ENCODE measurements at regions not wholly inside any gene's neighbourhood (a gene's known extent, or its start where the extent isn't known, plus 50 kb on each side); places are given as distances from the start of the nearest gene placed in this dataset.

GRCh38 chr3:124391774-124392173, 338.5 kb upstream of the UMPS start:
- DNase-seq (no peak), ATAC-seq (no peak)
- intact Hi-C loops (cut with micrococcal nuclease) = no loop called here
- no peak overlapping the region for H3K27ac Mint-ChIP-seq
- 87% methylated on average over 3 of the region's 3 CpGs for WGBS (ENCODE audit: insufficient coverage)
- Histone ChIP-seq H3K36me3 (ENCODE audit: control insufficient read depth, insufficient read depth, low read length) (no peaks in the 10 kb centered on the region), H3K4me3 (ENCODE audit: low read length) (no peak overlapping the region), H3K9me3 (ENCODE audit: control insufficient read depth, insufficient read depth, low read length) (no peaks in the 10 kb centered on the region), H3K27me3 (ENCODE audit: control insufficient read depth, insufficient read depth, low read length) (no peaks in the 10 kb centered on the region), H3K27ac (ENCODE audit: low read length) (no peak overlapping the region), H3K4me1 (ENCODE audit: control insufficient read depth, insufficient read depth, low read length) (no peaks in the 10 kb centered on the region)
- no peak overlapping the region for H3K4me3 Mint-ChIP-seq
- H3K9me3 Mint-ChIP-seq = no peaks in the 10 kb centered on the region
- no peaks in the 10 kb centered on the region for H3K4me1 Mint-ChIP-seq
- peaks cover 28 to 61% of the 10 kb centered on the region in 2 donors for H3K27me3 Mint-ChIP-seq (ENCODE audit: low read depth in 2 of 2)
- no peak for TF ChIP-seq CTCF (IDR thresholded peaks at IDR 0.05)
- H3K36me3 Mint-ChIP-seq = no peaks in the 10 kb centered on the region

GRCh38 chr3:124393340-124393739, 336.9 kb upstream of the UMPS start:
- Mint-ChIP-seq H3K27me3 (ENCODE audit: low read depth in 2 of 2) (peaks cover 27 to 56% of the 10 kb centered on the region in 2 donors), H3K9me3 (no peaks in the 10 kb centered on the region), H3K4me3 (no peak overlapping the region), H3K36me3 (no peaks in the 10 kb centered on the region), H3K27ac (no peak overlapping the region), H3K4me1 (no peaks in the 10 kb centered on the region)
- no peak for TF ChIP-seq CTCF (IDR thresholded peaks at IDR 0.05)
- intact Hi-C loops (cut with micrococcal nuclease) = no loop called here
- no peaks in the 10 kb centered on the region for H3K4me1 ChIP-seq (ENCODE audit: control insufficient read depth, insufficient read depth, low read length)
- no peaks in the 10 kb centered on the region for H3K9me3 ChIP-seq (ENCODE audit: control insufficient read depth, insufficient read depth, low read length)
- no peak overlapping the region for H3K4me3 ChIP-seq (ENCODE audit: low read length)
- no peak overlapping the region for H3K27ac ChIP-seq (ENCODE audit: low read length)
- no peaks in the 10 kb centered on the region for H3K27me3 ChIP-seq (ENCODE audit: control insufficient read depth, insufficient read depth, low read length)
- no peaks in the 10 kb centered on the region for H3K36me3 ChIP-seq (ENCODE audit: control insufficient read depth, insufficient read depth, low read length)
- 67% methylated on average over 1 of the region's 2 CpGs for WGBS (ENCODE audit: insufficient coverage)
- ATAC-seq (no peak), DNase-seq (no peak)

DNA sequence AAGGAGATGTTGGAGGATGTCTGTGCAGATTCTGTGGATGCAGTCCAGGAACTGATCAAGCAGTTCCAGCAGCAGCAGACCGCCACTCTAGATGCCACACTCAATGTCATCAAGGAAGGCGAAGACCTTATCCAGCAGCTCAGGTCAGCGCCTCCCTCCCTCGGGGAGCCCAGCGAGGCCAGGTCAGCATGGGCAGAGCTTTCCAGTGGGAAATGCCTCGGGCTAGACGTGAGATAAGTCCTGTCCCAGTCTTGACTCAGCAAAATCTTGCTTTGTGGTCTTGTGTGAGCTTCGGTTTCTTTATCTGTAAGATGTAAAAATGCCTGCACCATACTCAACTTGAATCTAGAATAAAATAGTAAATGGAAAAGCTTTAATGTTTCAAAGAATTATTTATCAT, 335.1 kb upstream of the UMPS start:
- intact Hi-C loops (cut with micrococcal nuclease) = no loop called here
- peaks cover 16 to 48% of the 10 kb centered on the region in 2 donors for H3K27me3 Mint-ChIP-seq (ENCODE audit: low read depth in 2 of 2)
- H3K9me3 ChIP-seq (ENCODE audit: control insufficient read depth, insufficient read depth, low read length) = no peaks in the 10 kb centered on the region
- H3K27ac Mint-ChIP-seq = no peak overlapping the region
- H3K27ac ChIP-seq (ENCODE audit: low read length) = no peak overlapping the region
- no peaks in the 10 kb centered on the region for H3K4me1 ChIP-seq (ENCODE audit: control insufficient read depth, insufficient read depth, low read length)
- no peaks in the 10 kb centered on the region for H3K36me3 Mint-ChIP-seq
- H3K27me3 ChIP-seq (ENCODE audit: control insufficient read depth, insufficient read depth, low read length) = no peaks in the 10 kb centered on the region
- no peaks in the 10 kb centered on the region for H3K36me3 ChIP-seq (ENCODE audit: control insufficient read depth, insufficient read depth, low read length)
- WGBS (ENCODE audit: insufficient coverage) = 82% methylated on average over 7 of the region's 8 CpGs
- H3K9me3 Mint-ChIP-seq = no peaks in the 10 kb centered on the region
- TF ChIP-seq CTCF (IDR thresholded peaks at IDR 0.05) = no peak
- no peaks in the 10 kb centered on the region for H3K4me1 Mint-ChIP-seq
- H3K4me3 ChIP-seq (ENCODE audit: low read length) = no peak overlapping the region
- DNase-seq (no peak), ATAC-seq (no peak)
- H3K4me3 Mint-ChIP-seq = no peak overlapping the region

- no peak for TF ChIP-seq CTCF (IDR thresholded peaks at IDR 0.05)
These were observed 334.5 kb upstream of the UMPS start for GRCh38 chr3:124395584-124396338.

More at GRCh38 chr3:124395584-124396338, 334.5 kb upstream of the UMPS start:
- no CpG with 5 or more reads among the region's 1 CpG for WGBS (ENCODE audit: insufficient coverage)
- no peak overlapping the region for H3K27ac ChIP-seq (ENCODE audit: low read length)
- DNase-seq (no peak), ATAC-seq (no peak)
- H3K36me3 ChIP-seq (ENCODE audit: control insufficient read depth, insufficient read depth, low read length) = no peaks in the 10 kb centered on the region
- H3K9me3 ChIP-seq (ENCODE audit: control insufficient read depth, insufficient read depth, low read length) = no peaks in the 10 kb centered on the region
- no peak overlapping the region for H3K4me3 Mint-ChIP-seq
- no peak overlapping the region for H3K27ac Mint-ChIP-seq
- intact Hi-C loops (cut with micrococcal nuclease) = no loop called here
- H3K4me1 Mint-ChIP-seq = no peaks in the 10 kb centered on the region
- H3K4me3 ChIP-seq (ENCODE audit: low read length) = no peak overlapping the region
- no peaks in the 10 kb centered on the region for H3K4me1 ChIP-seq (ENCODE audit: control insufficient read depth, insufficient read depth, low read length)
- no peaks in the 10 kb centered on the region for H3K9me3 Mint-ChIP-seq
- H3K27me3 Mint-ChIP-seq (ENCODE audit: low read depth in 2 of 2) = peaks cover 15 to 44% of the 10 kb centered on the region in 2 donors
- no peaks in the 10 kb centered on the region for H3K27me3 ChIP-seq (ENCODE audit: control insufficient read depth, insufficient read depth, low read length)
- H3K36me3 Mint-ChIP-seq = no peaks in the 10 kb centered on the region

Data from natural killer cell (primary cell).